Muscle of leg (tissue), 3 donors: ENCODE measurements at regions not wholly inside any gene's neighbourhood (a gene's known extent, or its start where the extent isn't known, plus 50 kb on each side); places are given as distances from the start of the nearest gene placed in this dataset.

Experiments used
- DNase-seq: peaks from one replicate; pipeline ENCODE4 v3.0.0; 2013
- H3K27ac ChIP-seq: one replicate; pipeline ENCODE4 v1.5.1; 2013; ENCODE audit warnings: mild to moderate bottlenecking, low read length, control low read depth
- H3K27me3 ChIP-seq: one replicate; pipeline ENCODE4 v1.6.1; 2013; ENCODE audit warnings: low read length; ENCODE audit not compliant: control insufficient read depth, insufficient read depth
- H3K36me3 ChIP-seq: one replicate; pipeline ENCODE4 v1.6.1; 2013; ENCODE audit warnings: low read length; ENCODE audit not compliant: control insufficient read depth, insufficient read depth
- H3K4me1 ChIP-seq: one replicate; pipeline ENCODE4 v1.6.1; 2013; ENCODE audit warnings: low read length; ENCODE audit not compliant: control insufficient read depth, insufficient read depth
- H3K4me3 ChIP-seq: one replicate; pipeline ENCODE4 v1.5.1; 2013; ENCODE audit warnings: low read length, control low read depth
- H3K9me3 ChIP-seq: replicated peaks from 2 replicates; pipeline ENCODE4 v1.6.1; 2013; ENCODE audit warnings: low read depth, low read length; ENCODE audit not compliant: control insufficient read depth
- WGBS: methylation state at CpG from one replicate; pipeline ENCODE4 v1.1.5; 2013; ENCODE audit warnings: missing lambda C conversion rate; ENCODE audit not compliant: insufficient coverage; 5-methylcytosine and 5-hydroxymethylcytosine counted together

DNA sequence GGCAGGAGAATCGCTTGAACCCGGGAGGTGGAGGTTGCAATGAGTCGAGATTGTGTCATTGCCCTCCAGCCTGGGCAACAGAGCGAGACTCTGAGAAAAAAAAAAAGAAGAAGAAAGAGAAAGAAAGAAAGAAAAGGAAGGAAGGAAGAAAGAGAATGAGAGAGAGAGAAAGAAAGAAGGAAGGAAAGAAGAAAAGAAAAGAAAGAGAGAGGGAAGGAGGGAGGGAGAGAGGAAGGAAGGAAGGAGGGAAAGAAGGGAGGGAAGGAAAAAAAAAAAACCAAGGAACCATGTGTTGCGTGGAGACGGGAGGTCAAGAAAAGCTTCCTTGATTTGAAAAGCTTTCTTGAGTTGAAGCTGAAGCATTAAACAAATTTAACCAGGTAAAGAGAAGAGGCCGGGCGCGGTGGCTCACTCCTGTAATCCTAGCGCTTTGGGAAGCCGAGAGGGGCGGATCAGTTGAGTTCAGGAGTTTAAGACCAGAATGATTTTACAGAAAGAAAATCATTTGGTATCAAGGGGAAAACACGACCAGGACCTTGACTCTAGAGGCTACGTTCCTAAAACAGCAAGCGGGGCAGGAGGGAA lies 90.5 kb upstream of the PRSS16 start:
- no peak for DNase-seq
- 31% methylated on average over 15 of the region's 15 CpGs for WGBS
- Histone ChIP-seq H3K27me3 (peaks cover 15% of the 10 kb centered on the region), H3K36me3 (no peaks in the 10 kb centered on the region), H3K27ac (no peak overlapping the region), H3K9me3 (no peaks in the 10 kb centered on the region), H3K4me1 (peaks cover 7% of the 10 kb centered on the region), H3K4me3 (peak overlapping the region; percentile 37)

DNA sequence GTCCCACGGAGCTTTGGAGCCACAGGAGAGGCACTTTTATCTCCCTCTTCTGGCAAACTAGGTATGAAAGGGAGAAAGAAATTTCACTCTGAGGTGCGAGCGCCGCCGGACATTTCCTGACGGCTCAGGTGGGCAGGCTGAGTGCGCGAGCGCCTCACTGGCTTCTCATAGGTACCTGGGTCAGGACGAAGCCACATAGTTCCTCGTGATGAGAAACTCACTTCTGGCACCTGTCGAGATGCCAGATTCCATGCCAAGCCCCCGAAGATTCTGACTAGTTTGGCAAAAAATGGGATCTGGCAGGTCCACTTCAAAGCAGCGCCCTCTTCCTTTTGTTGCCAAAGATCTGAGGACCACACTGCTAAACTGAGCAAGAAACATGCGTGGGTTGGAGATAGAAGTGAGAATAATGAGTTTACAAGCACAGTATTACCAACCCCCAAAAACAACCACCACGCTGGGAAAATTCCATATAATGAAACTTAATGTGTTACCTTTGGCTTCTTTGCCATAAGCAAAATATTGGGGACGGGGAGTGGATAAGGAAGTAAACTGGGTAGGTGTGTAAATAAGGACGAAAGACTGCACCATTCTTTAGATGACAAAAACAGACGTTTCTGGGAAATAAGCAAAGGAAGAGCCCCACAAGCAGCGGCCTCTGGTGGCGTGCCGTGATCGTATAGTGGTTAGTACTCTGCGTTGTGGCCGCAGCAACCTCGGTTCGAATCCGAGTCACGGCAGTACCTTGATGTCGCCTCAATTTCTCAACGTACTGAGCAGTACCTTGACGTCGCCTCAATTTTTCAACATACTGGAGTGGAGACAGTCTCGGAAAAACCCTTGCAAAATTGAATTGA lies 89.8 kb upstream of the PRSS16 start:
- Histone ChIP-seq H3K9me3 (no peaks in the 10 kb centered on the region), H3K27ac (no peak overlapping the region), H3K4me1 (peaks cover 7% of the 10 kb centered on the region), H3K4me3 (peak overlapping the region; percentile 37), H3K36me3 (no peaks in the 10 kb centered on the region), H3K27me3 (peaks cover 15% of the 10 kb centered on the region)
- 5% methylated on average over 22 of the region's 34 CpGs for WGBS
- peak; percentile 77 for DNase-seq

DNA sequence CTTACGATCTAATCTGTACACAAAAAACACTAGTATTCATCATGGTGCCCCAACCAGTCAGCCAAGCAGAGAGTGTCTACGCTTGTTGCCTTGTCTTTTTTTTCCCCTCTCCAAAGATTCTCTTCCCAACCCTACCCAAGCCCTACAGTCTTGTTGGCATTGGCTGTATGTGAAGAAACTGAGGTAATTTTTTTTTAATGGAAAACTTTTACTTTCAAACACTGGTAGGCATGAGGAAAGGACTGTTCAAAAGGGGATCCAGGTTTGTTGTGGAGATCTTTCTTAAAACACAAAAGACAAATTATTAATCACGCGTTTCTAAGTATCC lies 89.2 kb upstream of the PRSS16 start:
- DNase-seq, result no peak
- H3K36me3 ChIP-seq, result no peaks in the 10 kb centered on the region
- H3K27ac ChIP-seq, result no peak overlapping the region
- H3K9me3 ChIP-seq, result no peaks in the 10 kb centered on the region
- no peak overlapping the region for H3K4me3 ChIP-seq
- WGBS, result 71% methylated on average over 1 of the region's 4 CpGs
- H3K4me1 ChIP-seq, result peaks cover 7% of the 10 kb centered on the region
- H3K27me3 ChIP-seq, result peaks cover 15% of the 10 kb centered on the region

DNA sequence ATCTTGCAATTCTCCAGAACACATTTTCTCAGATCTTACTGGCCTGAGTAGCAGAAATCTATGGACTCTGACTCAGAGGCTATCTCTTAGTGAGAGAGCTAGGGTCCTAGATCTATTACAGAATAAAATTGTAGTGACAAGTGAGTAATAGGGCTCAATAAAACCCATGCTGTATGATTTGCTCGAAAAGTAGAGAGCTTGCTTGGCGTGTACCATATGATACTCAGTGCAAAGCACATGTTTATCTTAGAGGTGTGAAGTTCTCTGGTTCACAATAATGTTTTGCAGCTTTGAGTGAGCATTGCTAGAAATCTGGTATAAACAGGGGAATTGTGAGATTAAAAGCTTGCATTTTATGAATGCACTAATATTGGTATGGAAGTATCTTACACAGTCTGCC lies 87.8 kb upstream of the PRSS16 start:
- Histone ChIP-seq H3K36me3 (no peaks in the 10 kb centered on the region), H3K4me1 (peaks cover 7% of the 10 kb centered on the region), H3K27ac (no peak overlapping the region), H3K9me3 (no peaks in the 10 kb centered on the region), H3K4me3 (no peak overlapping the region), H3K27me3 (peaks cover 15% of the 10 kb centered on the region)
- WGBS, result 60% methylated on average over 2 of the region's 2 CpGs
- DNase-seq, result no peak

DNA sequence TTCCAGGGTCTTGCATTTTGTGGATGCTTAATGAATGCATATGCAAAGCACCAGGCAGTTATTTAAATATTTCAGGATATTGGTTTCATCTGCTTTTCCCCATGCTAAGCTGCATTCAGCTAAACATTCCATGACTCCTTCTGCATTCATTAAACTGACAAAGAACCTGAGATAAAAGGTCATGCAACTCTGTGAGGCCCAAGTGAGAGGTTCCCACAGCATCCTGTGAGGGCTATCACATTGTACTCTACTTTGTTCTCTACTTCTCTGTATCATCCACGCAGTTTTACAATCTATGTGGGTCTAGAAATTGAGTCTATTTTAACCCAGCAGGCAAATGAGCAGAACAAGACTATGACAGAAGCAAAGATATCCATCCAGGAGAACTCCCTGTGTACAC lies 86.4 kb upstream of the PRSS16 start:
- DNase-seq, result no peak
- Histone ChIP-seq H3K27ac (no peak overlapping the region), H3K9me3 (no peaks in the 10 kb centered on the region), H3K27me3 (peaks cover 15% of the 10 kb centered on the region), H3K4me3 (no peak overlapping the region), H3K36me3 (no peaks in the 10 kb centered on the region), H3K4me1 (peaks cover 7% of the 10 kb centered on the region)
- WGBS, result no CpG with 5 or more reads among the region's 1 CpG

DNA sequence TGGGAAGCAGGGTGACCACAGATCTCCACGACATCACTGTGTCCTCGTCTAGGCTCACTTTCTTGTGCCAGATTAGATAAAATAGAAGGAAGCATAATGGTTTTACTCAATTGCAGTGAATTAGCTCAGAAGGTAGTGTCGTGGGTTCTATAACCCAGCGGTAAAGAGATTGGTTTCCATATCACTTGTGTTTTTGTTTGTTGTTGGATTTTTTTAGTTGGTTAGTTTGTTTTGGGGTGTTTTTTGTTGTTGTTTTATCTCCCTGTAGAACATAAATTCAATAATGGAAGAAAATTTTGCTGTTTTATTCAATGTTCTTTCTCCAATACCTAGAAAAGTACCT lies 85.9 kb upstream of the PRSS16 start:
- H3K4me3 ChIP-seq, result no peak overlapping the region
- no peak overlapping the region for H3K27ac ChIP-seq
- 69% methylated on average over 2 of the region's 4 CpGs for WGBS
- DNase-seq, result no peak
- H3K9me3 ChIP-seq, result no peaks in the 10 kb centered on the region
- peaks cover 7% of the 10 kb centered on the region for H3K4me1 ChIP-seq
- no peaks in the 10 kb centered on the region for H3K36me3 ChIP-seq
- peaks cover 15% of the 10 kb centered on the region for H3K27me3 ChIP-seq

DNA sequence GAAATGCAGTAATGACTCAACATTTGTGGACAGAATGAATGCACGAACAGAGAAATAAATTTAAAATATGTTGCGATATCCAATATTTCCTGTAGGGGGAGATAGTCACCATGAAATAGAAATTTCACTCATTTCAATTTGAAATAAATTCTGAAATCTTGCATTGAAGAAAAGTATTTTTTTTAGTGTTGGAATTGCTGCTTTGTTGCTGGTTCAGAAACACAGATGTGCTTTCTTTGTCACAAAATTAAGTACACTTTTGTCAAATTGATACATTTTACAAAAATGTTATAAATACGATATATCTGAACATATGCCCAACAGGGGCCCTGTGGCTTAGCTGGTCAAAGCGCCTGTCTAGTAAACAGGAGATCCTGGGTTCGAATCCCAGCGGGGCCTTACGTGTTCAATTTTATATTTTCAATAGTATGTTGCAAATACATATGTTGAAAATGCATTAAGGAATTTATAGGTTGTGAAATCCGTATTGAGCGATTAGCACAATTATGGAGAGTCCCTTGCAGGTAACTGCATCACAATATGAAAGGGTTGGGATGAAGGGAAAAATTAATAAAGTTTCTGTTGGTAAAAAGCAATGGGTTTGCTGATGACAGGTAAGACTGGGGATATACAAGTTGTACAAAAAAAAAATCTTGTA lies 85.4 kb upstream of the PRSS16 start:
- peak; percentile 55 for DNase-seq

DNA sequence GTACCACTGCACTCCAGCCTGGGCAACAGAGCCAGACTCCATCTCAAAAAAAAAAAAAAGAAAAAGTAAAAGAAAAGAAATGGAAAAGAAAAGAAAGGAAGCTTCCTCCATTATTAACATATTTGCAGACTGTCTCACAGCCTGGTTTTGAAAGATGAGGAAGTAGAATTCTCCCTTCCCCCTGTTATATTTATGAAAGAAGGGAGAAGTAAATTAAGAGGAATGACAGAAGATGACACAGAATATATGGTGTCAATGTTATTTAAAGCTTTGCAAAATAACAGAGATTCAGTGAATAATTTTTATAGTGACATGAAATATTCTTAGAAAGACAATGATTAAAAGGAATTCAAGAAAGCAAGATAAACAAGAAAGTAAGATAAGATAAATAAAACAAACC lies 83.7 kb upstream of the PRSS16 start:
- H3K36me3 ChIP-seq, result no peaks in the 10 kb centered on the region
- no peaks in the 10 kb centered on the region for H3K4me1 ChIP-seq
- H3K9me3 ChIP-seq, result no peaks in the 10 kb centered on the region
- DNase-seq, result no peak
- no peak overlapping the region for H3K27ac ChIP-seq
- H3K4me3 ChIP-seq, result no peak overlapping the region
- H3K27me3 ChIP-seq, result no peaks in the 10 kb centered on the region

More for the DNA sequence above, 85.4 kb upstream of the PRSS16 start:
- Histone ChIP-seq H3K36me3 (no peaks in the 10 kb centered on the region), H3K27me3 (peaks cover 13% of the 10 kb centered on the region), H3K4me3 (no peak overlapping the region), H3K27ac (no peak overlapping the region), H3K9me3 (no peaks in the 10 kb centered on the region), H3K4me1 (peaks cover 6% of the 10 kb centered on the region)
- 53% methylated on average over 2 of the region's 9 CpGs for WGBS

DNA sequence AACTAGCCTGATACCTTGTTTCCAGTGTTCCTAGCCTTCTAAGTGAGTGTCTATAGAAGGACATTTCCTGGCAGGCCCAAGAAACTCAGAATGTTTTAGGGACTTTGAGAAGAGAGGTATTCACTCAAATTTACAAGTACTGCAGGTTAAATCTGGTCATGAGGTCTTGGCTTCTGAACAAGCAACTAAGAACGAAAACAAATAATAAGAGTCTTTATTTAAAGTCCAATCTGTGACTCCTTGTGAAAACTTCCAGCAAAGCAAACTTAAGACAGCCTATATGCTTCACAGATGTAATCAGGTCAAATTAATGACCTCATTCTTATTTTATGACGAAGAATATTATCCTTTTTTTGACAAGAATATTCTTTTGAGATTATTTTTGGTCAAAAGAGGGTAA lies 79.4 kb upstream of the PRSS16 start:
- no peak overlapping the region for H3K4me3 ChIP-seq
- no peaks in the 10 kb centered on the region for H3K36me3 ChIP-seq
- H3K27ac ChIP-seq, result no peak overlapping the region
- no CpG with 5 or more reads among the region's 2 CpGs for WGBS
- DNase-seq, result no peak
- no peaks in the 10 kb centered on the region for H3K27me3 ChIP-seq
- H3K4me1 ChIP-seq, result no peaks in the 10 kb centered on the region
- peaks cover 2% of the 10 kb centered on the region for H3K9me3 ChIP-seq

DNA sequence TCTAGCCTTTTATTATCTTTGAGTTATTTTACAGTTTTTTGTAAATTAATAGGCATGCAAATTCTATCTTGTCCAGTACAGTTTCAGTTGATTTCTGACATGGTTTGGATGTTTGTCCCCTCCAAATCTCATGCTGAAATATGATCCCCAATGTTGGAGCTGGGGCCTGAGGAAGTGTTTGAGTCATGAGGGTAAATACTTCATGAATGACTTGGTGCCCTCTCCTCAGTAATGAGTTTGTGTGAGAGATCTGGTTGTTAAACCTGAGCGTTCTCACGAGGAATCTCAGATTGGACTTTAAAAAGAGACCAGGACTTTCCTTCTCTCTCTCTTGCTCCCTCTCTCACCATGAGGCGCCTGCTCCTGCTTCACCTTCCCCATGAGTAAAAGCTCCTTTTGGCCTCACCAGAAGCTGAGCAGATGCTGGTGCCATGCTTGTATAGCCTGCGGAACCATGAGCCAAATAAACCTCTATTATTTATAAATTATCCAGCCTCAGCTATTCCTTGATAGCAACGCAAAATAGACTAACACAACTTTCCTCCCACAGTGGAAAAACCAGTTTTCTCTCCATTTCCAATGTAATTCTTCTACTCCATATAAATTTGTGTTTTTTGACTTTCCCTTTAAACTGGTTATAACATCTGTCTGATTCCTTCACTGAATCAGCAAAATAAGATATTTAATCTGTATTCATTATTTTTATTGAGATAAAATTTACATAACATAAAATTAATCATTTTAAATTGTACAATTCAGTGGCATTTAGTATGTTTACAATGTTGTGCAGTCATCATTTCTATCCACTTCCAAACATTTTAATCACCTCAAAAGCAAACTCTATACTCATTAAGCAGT lies 78.7 kb upstream of the PRSS16 start:
- Histone ChIP-seq H3K4me1 (no peaks in the 10 kb centered on the region), H3K27ac (no peak overlapping the region), H3K27me3 (no peaks in the 10 kb centered on the region), H3K36me3 (no peaks in the 10 kb centered on the region), H3K9me3 (peaks cover 2% of the 10 kb centered on the region), H3K4me3 (no peak overlapping the region)
- no peak for DNase-seq
- 83% methylated on average over 1 of the region's 5 CpGs for WGBS
